OCI-LY3 (cell line): ENCODE measurements at regions not wholly inside any gene's neighbourhood (a gene's known extent, or its start where the extent isn't known, plus 50 kb on each side); places are given as distances from the start of the nearest gene placed in this dataset.

ENCODE experiments used
- EZH2phosphoT487 ChIP-seq: fragments of 200-600 bp; shearing (Covaris generic); IDR thresholded peaks from 2 replicates; pipeline ENCODE4 v1.6.1; 2018; ENCODE audit warnings: antibody characterized with exemption, mixed run types, low read depth
- TF ChIP-seq, protein P1 (sequence below): fragments of 200-600, 300-600 bp; sonication (generic); IDR thresholded peaks from 2 replicates; pipeline ENCODE4 v1.5.1; 2014; ENCODE audit warnings: antibody characterized with exemption, low read length, low read depth

DNA sequence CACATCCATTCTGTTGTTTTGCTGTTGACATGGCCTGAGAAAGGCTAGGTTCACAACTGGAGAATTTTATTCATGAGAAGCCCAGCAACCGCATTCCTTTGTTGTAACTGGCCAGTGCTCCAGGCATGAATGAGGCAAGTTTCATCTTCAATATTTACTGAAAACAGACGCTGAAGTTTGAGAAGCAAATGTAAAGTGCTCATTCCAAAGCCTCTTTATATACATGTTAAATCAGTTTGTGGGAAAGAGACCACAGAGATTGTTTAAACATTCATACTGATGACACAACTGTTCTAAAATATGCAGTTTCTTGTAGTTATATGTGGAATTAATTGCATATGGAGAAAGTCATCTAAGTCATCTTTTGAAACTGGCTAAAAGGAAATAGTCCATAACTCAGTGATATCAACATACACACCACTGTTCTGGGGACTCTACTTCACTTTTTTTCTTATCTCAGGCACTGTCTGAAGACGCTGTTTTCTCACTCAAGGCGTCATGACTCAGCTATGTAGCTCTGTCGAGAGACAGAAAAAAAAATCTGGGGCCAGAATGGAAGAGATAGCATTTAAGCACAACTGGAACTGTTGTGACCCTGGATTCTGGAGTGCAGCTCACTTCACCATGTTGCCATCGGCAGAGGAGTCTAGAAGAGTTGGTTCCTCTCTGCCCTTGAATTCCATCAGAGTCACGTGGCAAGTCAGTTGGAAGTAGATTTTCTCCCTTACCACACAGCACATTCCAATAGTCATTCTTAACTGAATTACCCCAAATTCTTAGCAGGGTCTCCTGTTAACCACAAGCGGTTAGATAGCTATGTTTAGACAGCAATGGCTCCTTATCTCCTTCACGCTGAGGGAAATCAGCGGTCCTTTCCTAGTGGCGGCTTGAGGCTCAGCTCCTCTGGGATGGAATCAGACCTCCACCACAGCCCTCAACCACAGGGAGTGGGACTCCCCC, 258.4 kb upstream of the HMGA2 start:
- TF ChIP-seq, protein P1, sequence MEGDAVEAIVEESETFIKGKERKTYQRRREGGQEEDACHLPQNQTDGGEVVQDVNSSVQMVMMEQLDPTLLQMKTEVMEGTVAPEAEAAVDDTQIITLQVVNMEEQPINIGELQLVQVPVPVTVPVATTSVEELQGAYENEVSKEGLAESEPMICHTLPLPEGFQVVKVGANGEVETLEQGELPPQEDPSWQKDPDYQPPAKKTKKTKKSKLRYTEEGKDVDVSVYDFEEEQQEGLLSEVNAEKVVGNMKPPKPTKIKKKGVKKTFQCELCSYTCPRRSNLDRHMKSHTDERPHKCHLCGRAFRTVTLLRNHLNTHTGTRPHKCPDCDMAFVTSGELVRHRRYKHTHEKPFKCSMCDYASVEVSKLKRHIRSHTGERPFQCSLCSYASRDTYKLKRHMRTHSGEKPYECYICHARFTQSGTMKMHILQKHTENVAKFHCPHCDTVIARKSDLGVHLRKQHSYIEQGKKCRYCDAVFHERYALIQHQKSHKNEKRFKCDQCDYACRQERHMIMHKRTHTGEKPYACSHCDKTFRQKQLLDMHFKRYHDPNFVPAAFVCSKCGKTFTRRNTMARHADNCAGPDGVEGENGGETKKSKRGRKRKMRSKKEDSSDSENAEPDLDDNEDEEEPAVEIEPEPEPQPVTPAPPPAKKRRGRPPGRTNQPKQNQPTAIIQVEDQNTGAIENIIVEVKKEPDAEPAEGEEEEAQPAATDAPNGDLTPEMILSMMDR = no peak
- no peak for TF ChIP-seq EZH2phosphoT487
